OCI-LY7 (cell line): ENCODE measurements at regions not wholly inside any gene's neighbourhood (a gene's known extent, or its start where the extent isn't known, plus 50 kb on each side); places are given as distances from the start of the nearest gene placed in this dataset.

ENCODE experiments used
- EZH2phosphoT487 ChIP-seq: fragments of 200-600 bp; sonication (generic); IDR thresholded peaks from 2 replicates; pipeline ENCODE4 v1.6.1; 2018; ENCODE audit warnings: low read depth, borderline replicate concordance, mild to moderate bottlenecking, mixed run types, antibody characterized with exemption, low read length, moderate library complexity, mixed read lengths
- TF ChIP-seq, protein P1 (sequence below): fragments of 200-600 bp; sonication (generic); conservative IDR thresholded peaks from 2 replicates; pipeline ENCODE4 v1.5.1; 2014; ENCODE audit warnings: mild to moderate bottlenecking, antibody characterized with exemption, low read length, moderate library complexity, mixed read lengths

DNA sequence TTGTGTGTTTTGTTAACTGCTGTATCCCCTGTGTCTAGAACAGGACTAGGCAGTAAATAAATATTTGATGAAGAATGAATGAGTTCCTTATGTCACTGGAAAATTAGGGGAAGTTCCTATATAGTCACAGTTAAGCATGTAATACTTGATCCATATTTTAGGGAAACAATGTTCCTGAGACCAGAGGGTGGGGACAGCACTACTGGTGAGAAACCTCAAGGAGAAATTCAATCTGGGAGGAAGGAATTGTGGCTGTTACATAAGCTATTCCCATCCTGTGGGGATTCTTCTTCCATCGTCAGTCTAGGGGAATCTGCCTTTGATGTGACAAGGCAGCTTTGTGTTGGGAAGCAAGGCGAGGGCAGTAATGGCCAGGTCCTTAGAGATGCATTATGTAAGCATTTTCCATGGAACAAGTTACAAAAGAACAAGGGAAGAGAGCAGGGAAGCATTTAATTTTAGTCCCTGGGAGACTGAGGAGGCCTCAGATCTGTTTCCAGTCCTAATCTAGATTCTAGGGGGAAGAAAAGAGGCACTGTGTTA, 219.3 kb upstream of the TTC14 start:
- TF ChIP-seq, protein P1, sequence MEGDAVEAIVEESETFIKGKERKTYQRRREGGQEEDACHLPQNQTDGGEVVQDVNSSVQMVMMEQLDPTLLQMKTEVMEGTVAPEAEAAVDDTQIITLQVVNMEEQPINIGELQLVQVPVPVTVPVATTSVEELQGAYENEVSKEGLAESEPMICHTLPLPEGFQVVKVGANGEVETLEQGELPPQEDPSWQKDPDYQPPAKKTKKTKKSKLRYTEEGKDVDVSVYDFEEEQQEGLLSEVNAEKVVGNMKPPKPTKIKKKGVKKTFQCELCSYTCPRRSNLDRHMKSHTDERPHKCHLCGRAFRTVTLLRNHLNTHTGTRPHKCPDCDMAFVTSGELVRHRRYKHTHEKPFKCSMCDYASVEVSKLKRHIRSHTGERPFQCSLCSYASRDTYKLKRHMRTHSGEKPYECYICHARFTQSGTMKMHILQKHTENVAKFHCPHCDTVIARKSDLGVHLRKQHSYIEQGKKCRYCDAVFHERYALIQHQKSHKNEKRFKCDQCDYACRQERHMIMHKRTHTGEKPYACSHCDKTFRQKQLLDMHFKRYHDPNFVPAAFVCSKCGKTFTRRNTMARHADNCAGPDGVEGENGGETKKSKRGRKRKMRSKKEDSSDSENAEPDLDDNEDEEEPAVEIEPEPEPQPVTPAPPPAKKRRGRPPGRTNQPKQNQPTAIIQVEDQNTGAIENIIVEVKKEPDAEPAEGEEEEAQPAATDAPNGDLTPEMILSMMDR, result no peak
- TF ChIP-seq EZH2phosphoT487, result no peak
